HG02970 (cell line): ENCODE measurements at regions not wholly inside any gene's neighbourhood (a gene's known extent, or its start where the extent isn't known, plus 50 kb on each side); places are given as distances from the start of the nearest gene placed in this dataset.

Source experiments
- ATAC-seq: cut with Tn5 transposase; IDR thresholded peaks from one replicate; pipeline ENCODE4 v1.9.1; 2021; ENCODE audit warnings: mild to moderate bottlenecking, moderate library complexity, moderate number of reproducible peaks; ENCODE audit not compliant: unreplicated experiment, low FRiP score

- ATAC-seq, result no peak
Measured at GRCh38 chr20:12262747-12263146, 345.1 kb downstream of the BTBD3 start.

DNA sequence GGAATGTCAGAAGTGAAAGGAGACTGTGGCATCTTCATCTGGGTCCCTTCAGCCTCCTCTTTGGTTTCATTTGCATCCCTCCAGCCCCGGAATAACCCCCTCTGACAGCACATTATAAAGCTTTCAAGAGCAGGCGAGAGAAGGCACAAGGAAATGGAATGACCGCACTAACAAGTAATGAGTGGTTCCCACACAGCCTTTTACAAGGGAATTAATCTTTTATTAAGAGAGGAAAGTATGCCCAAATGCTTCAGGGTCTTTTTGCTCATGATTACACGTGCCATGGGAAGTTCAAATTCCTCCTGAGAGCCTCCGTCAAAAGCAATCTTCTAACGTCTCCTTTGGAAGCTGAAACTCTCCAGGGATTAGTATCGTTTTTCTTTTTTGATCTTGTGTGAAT, 347.0 kb downstream of the BTBD3 start:
- no peak for ATAC-seq

DNA sequence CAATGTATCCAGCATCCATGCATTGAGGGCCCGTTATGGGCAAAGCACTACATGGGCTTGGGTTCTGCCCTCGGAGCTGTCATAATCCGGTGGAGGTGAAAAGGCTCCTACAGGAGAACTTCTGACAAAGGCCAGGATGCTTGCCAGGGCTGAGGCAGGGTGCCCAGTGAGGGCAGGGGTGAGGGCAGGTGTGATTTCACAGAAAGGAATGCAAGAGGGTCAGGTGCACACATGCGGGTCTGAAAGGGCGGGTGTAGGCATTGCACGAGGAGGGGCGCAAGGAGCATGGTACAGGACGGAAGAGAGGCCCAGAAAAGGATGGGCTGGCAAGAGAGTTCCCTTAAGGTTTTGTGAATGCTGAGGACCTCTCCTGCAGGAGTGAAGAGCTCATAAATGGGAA, 348.0 kb downstream of the BTBD3 start:
- ATAC-seq, result no peak

DNA sequence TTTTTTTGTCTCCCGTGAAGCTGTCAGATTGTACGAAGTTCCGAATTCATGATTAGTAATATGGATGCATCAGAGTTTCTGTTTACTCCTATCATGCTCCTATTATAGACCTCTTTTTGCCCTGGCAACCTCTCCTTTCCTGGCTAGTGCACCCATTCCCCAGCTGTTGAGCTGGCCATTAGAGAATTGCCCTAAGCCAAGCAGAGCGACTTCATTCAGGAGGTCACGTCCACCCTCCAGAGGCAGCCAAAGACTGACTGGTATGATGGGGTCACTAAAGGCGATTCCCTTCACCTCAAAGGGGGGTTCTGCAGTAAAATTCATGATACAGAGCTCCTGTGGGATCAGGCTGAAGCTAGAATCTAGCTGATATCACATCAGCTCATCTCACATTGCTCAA, 351.9 kb downstream of the BTBD3 start:
- ATAC-seq, result no peak

- no peak for ATAC-seq
Measured at GRCh38 chr20:12270863-12271262, 353.2 kb downstream of the BTBD3 start.

- ATAC-seq, result no peak
Measured at GRCh38 chr20:12276011-12276673, 358.4 kb downstream of the BTBD3 start.

DNA sequence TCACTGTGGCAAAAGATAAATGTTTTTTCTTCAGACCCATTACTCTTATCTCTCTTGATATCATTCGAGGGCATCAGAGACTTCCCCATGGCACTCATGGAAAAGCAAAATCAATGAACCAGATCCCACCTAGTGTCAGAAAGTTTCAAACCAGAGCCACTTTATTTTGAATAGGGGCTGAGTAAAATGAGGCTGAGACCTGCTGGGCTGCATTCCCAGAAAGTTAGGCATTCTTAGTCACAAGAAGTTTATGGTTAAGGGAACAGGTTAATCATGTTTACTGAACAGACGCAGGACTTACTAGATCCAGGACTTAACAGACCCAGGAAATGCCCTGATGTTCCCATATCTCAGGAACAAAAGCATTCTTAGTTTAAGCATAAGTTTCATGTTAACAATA, 369.9 kb downstream of the BTBD3 start:
- ATAC-seq, result no peak

DNA sequence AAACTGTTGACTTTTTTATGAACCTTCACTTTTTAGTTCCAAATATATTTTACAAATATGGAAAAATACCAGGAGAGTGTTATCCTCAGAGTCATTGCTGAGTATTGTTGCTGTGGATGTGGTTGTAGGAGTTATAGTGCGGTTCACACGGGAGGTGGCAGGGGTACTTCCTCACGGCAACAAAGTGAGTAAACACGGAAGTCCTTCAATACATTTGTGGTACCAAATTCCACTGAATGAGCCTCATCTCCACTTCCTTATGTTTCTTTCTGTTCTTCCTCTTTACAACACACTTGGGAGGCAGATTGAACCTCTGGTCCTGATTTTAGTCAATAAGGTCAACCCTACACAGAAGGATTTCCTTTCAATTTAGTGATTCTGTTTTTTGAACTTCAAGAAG, 371.8 kb downstream of the BTBD3 start:
- ATAC-seq, result no peak

- no peak for ATAC-seq
Measured at GRCh38 chr20:12291386-12291785, 373.7 kb downstream of the BTBD3 start.

DNA sequence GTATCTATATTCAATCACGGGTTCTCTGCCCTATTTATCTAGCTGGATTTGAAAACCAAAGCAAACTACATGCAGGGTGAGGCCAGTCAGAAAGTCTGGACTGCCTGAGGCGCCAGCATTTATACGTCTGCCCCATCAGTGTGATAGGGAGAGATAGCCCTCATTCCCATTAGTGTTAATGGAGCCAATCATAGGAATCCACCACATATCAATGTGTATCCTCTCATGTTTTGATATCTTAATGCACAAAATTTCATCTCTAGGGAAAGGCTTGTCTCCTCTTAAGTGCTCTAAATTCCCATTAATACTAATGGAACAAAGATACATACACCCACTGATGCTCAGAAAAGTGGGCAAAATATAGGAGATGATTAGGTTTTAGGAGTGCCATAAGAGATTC, 376.2 kb downstream of the BTBD3 start:
- no peak for ATAC-seq

DNA sequence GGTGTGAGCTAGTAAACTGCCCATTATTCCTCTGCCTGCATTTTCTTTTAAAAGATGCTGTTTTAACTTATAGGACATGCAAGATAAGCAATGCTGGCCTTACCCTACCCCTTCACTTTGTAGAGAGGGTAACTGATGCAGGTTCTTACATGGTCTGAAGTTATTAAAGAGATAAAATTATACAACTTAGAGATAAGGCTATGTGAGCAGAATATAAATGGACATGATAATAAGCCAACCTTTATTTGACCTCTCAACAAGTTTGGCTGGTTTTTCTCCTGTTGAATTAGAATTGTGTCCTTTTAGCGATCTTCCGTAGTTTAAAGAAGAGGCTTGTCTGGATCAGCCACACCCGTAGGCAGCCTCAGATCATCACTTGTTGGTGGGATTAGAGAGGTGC, 377.0 kb downstream of the BTBD3 start:
- no peak for ATAC-seq

DNA sequence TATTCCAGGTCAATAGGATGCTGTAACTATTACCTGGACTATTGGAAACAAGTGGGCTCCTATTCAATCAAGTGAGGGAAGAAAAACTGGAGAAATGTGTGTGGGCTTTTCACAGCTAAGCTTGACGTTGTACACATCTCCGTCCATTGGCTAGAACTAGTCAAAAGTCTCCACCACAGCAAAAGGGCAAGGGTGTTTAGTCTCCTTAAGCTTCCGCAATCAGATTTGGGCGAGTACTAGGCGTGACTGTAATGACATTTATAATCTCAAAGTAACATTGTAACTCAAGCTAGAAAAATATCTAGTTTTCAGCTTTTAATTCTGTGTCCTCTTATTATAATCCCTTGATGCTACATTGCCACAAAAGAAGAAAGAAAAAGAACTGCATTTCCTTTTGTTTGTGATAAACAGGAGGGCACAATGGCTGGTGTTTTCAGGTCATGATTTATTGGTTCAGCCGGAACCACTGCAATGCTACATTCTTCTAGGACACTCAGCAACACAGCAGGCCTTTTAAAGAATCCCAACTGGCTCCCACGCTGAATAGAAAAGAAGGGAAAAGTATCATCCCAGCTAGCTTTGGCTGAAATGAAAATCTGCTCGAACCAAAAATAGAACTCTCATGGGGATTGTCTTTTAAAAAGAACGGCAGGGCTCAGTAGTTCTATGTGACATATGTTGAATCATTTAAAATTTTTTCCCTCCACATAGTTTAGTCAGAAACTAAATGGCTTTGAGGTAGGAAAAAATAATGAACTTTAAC, 387.7 kb downstream of the BTBD3 start:
- no peak for ATAC-seq

- no peak for ATAC-seq
Measured at GRCh38 chr20:12306107-12306506, 388.4 kb downstream of the BTBD3 start.

DNA sequence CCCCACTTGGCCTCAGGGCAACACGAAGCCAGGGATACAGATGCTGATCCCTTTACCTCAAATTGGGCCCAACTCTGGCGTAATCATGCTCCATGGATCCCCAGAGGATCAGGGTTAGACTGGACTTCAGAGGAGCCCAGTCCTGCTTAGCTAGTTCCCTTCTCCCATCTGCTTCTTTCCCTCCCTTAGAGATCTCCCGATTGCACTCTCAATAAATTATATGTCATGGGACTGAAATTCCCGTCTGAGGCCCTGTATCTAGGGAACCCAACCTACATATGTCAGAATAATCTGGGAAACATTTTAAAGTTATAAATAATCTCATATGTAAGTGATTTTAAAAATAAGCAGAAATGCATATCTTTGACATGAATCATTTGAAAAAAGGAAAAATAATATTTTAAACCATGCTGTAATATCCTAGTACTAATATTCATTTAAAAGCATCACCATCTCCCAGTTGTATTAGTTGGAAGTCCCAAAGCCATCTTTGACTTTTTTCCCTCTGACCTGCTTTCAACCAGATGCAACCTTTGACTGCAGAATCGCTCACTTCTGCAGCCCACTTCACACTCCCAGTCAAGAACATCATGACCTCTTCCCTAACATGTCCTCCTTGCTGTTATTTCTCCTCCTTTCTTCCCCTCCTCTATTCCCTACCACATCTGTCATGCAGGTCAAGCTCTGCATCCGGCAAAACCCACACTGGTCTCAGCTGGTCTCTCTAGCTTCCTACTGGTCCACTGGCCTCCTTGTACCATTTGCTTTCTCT, 393.6 kb downstream of the BTBD3 start:
- no peak for ATAC-seq

DNA sequence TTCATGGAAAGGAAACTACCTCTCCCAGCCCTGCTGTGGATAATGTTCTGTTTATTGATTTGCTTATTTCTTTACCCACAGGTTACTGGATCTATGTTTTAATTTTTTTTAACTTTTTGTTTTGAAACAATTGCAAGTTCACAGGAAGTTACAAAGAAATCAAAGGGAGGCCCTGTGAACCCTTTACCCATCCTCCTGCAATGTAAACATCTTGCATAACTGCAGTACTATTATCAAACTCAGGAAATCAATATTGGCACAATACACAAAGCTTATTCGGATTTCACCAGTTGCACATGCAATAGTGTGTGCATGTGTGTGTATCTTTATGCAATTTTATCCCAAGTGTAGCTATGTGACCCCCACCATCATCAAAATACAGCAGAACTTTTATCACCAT, 398.0 kb downstream of the BTBD3 start:
- ATAC-seq, result no peak

GRCh38 chr20:12316794-12317193, 399.1 kb downstream of the BTBD3 start:
- ATAC-seq, result no peak

DNA sequence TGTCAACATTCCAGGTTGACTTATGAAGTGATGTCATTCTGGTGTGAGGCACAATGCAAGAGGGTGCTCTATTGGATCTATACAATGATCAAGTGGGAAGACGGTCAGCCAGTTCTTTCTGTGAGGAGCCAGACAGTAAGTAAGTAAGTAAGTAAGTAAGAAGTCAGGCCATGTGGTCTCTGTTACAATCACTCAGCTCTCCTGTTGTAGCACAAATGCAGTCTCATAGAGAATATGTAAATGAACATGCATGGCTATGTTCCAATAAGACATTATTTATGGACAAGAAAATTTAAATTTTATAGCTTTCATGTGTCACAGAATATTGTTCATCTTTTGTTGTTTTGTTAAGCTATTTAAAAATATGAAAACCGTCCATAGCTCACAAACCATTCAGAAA, 399.7 kb downstream of the BTBD3 start:
- no peak for ATAC-seq

- ATAC-seq, result no peak
Measured at GRCh38 chr20:12318043-12318442, 400.4 kb downstream of the BTBD3 start.

DNA sequence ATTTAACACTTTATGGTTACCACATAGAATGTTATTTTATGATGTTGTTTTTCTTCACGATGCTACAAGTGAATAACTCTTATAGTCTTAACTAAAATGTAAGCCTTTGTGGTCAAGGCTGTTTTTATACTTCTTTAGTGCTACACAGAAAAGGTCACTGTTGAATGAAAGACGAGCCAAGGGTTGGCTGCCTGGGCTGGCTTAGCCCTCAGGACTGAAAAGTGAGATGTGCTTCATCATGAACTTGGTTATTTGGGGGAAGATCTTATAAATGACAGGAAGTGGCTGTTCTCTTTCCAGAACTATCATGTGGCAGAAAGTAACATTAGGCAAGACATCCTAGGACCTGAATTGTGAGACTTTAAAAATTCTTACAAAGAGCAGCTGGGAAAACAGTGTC, 404.0 kb downstream of the BTBD3 start:
- ATAC-seq, result no peak

GRCh38 chr20:12327205-12327604, 409.5 kb downstream of the BTBD3 start:
- no peak for ATAC-seq

DNA sequence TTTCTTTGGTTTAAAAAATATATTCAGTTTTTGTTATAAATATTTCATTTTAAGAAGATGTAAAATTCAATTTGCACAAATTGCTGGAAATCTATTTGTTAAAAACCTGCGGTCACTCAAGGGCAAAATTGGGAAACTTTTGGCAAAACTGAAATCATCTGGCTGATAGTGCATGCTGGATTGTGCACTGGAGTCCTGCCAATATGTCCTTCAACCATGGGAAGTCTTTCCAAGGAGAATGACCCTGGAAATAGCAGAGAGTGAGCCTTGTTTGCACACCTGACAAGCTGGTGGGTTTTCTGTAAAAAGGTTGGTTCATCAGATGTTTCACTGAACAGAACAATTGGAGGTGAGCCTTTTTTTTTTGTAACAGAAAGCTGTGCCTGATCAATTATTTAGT, 413.5 kb downstream of the BTBD3 start:
- ATAC-seq, result no peak

DNA sequence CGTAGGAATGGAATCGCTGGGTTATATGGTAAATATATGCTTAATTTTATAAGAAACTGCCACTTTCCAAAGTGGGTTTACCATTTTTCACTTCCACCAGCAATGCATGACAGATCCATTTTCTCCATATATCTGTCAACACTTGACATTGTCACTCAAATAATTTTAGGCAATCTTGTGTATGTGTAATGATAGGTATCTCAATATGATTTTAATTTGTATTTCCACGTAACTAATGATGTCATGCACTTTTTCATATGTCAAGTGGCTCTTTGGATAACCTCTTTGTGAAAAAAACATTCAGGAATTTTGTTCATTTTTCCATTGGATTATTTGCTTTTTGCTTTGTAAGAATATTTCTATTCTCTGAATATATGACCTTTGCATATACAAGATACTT, 419.9 kb downstream of the BTBD3 start:
- ATAC-seq, result no peak
